Mammary epithelial cell (primary cell): ENCODE measurements at regions not wholly inside any gene's neighbourhood (a gene's known extent, or its start where the extent isn't known, plus 50 kb on each side); places are given as distances from the start of the nearest gene placed in this dataset.

Experiments used
- EZH2 ChIP-seq: IDR thresholded peaks from 2 replicates; pipeline ENCODE4 v1.6.1; 2012; ENCODE audit warnings: low read length, inconsistent platforms, borderline replicate concordance
- TF ChIP-seq, protein P1 (sequence below), 2 donors: IDR thresholded peaks in 1 of 2; conservative IDR thresholded peaks in 1 of 2; 2 replicates each; pipeline ENCODE4 v1.5.1; 2011 to 2012; ENCODE audit warnings: inconsistent platforms in 2 of 2, low read length in 2 of 2, mild to moderate bottlenecking in 2 of 2, control low read depth in 1 of 2, low read depth in 1 of 2; ENCODE audit not compliant: insufficient read depth in 1 of 2; ENCODE audit errors: extremely low read depth in 1 of 2

DNA sequence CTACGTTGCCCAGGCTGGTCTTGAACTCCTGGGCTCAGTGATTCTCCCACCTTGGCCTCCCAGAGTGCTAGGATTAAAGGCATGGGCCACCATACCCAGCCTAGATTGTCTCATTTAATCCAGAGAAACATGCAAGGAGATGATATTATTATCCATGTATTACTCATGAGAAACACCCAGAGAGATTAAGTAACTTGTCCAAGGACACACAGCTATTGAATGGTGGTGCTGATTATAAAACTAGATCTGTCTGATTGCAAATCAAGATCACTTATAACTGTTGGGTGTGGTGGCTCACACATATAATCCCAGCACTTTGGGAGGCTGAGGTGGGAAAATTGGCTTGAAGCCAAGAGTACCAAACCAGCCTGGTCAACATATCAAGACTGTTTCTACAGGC lies 94.4 kb upstream of the ZNF217 start:
- TF ChIP-seq, protein P1, sequence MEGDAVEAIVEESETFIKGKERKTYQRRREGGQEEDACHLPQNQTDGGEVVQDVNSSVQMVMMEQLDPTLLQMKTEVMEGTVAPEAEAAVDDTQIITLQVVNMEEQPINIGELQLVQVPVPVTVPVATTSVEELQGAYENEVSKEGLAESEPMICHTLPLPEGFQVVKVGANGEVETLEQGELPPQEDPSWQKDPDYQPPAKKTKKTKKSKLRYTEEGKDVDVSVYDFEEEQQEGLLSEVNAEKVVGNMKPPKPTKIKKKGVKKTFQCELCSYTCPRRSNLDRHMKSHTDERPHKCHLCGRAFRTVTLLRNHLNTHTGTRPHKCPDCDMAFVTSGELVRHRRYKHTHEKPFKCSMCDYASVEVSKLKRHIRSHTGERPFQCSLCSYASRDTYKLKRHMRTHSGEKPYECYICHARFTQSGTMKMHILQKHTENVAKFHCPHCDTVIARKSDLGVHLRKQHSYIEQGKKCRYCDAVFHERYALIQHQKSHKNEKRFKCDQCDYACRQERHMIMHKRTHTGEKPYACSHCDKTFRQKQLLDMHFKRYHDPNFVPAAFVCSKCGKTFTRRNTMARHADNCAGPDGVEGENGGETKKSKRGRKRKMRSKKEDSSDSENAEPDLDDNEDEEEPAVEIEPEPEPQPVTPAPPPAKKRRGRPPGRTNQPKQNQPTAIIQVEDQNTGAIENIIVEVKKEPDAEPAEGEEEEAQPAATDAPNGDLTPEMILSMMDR (conservative IDR thresholded peaks at IDR 0.05 in 1 of 2, IDR thresholded peaks at IDR 0.05 in 1 of 2; ENCODE audit: extremely low read depth in 1 of 2, insufficient read depth in 1 of 2, low read depth in 1 of 2, low read length in 2 of 2): no peak
- TF ChIP-seq EZH2: no peak
